Activated CD4-positive, alpha-beta T cell treated with anti-CD3 and anti-CD28 coated beads for 4 hours (primary cell): ENCODE measurements at regions not wholly inside any gene's neighbourhood (a gene's known extent, or its start where the extent isn't known, plus 50 kb on each side); places are given as distances from the start of the nearest gene placed in this dataset.

Source experiments
- DNase-seq, 2 donors: peaks; one replicate each; pipeline ENCODE4 v3.0.0-alpha.2; 2020

GRCh38 chr15:46576646-46577395, 942.0 kb downstream of the SQOR start:
- no peak for DNase-seq

GRCh38 chr15:46577767-46578166, 942.9 kb downstream of the SQOR start:
- DNase-seq: no peak

GRCh38 chr15:46580487-46580886, 945.7 kb downstream of the SQOR start:
- DNase-seq: no peak

GRCh38 chr15:46580924-46581323, 946.1 kb downstream of the SQOR start:
- DNase-seq: no peak

- DNase-seq: no peak
These were observed 954.3 kb downstream of the SQOR start for GRCh38 chr15:46589088-46589487.

GRCh38 chr15:46591462-46591861, 956.6 kb downstream of the SQOR start:
- no peak for DNase-seq

- no peak for DNase-seq
These were observed 960.2 kb downstream of the SQOR start for GRCh38 chr15:46595016-46595415.

- DNase-seq: no peak
These were observed 972.2 kb downstream of the SQOR start for GRCh38 chr15:46607077-46607476.

GRCh38 chr15:46616033-46616432, 981.2 kb downstream of the SQOR start:
- DNase-seq: no peak

- DNase-seq: no peak
These were observed 982.7 kb downstream of the SQOR start for GRCh38 chr15:46617507-46617906.

GRCh38 chr15:46618984-46619383, 984.2 kb downstream of the SQOR start:
- DNase-seq: no peak

- DNase-seq: no peak
These were observed 985.7 kb downstream of the SQOR start for GRCh38 chr15:46620392-46621013.

- DNase-seq: no peak
These were observed 988.0 kb downstream of the SQOR start for GRCh38 chr15:46622851-46623250.

- no peak for DNase-seq
These were observed 1001.4 kb downstream of the SQOR start for GRCh38 chr15:46636206-46636605.

GRCh38 chr15:46644501-46645481, 1010.0 kb downstream of the SQOR start:
- DNase-seq: no peak

- DNase-seq: no peak
These were observed 1011.7 kb downstream of the SQOR start for GRCh38 chr15:46646490-46646889.

- DNase-seq: no peak
These were observed 1012.2 kb downstream of the SQOR start for GRCh38 chr15:46647046-46647445.

- no peak for DNase-seq
These were observed 1017.4 kb downstream of the SQOR start for GRCh38 chr15:46652266-46652665.

- no peak for DNase-seq
These were observed 1020.2 kb downstream of the SQOR start for GRCh38 chr15:46654993-46655392.

- no peak for DNase-seq
These were observed 1025.4 kb downstream of the SQOR start for GRCh38 chr15:46660096-46660842.

GRCh38 chr15:46670258-46670657, 1035.4 kb downstream of the SQOR start:
- no peak for DNase-seq

- DNase-seq: no peak
These were observed 1036.5 kb downstream of the SQOR start for GRCh38 chr15:46671336-46671735.

GRCh38 chr15:46672041-46672440, 1037.2 kb downstream of the SQOR start:
- DNase-seq: no peak
